NCI-H345 treated with DMSO at 0.1 percent for 48 hours (cell line): ENCODE measurements at regions not wholly inside any gene's neighbourhood (a gene's known extent, or its start where the extent isn't known, plus 50 kb on each side); places are given as distances from the start of the nearest gene placed in this dataset.
"Not testable (repeated sequence)": the region's sequence is repeated elsewhere in the genome, so short reads cannot be mapped to it uniquely, and the experiment has no call there.

ENCODE experiments used
- DNase-seq: peaks from one replicate; lab custom pipeline; 2025; ENCODE audit not compliant: unreplicated experiment; lab: John Stamatoyannopoulos, UW

- no peak for DNase-seq
Observed at GRCh38 chr4:126614356-126614855, 1018.4 kb upstream of the INTU start.

- no peak for DNase-seq
Observed at GRCh38 chr4:126616795-126617194, 1016.0 kb upstream of the INTU start.

- DNase-seq: no peak
Observed at GRCh38 chr4:126627255-126627654, 1005.5 kb upstream of the INTU start.

DNA sequence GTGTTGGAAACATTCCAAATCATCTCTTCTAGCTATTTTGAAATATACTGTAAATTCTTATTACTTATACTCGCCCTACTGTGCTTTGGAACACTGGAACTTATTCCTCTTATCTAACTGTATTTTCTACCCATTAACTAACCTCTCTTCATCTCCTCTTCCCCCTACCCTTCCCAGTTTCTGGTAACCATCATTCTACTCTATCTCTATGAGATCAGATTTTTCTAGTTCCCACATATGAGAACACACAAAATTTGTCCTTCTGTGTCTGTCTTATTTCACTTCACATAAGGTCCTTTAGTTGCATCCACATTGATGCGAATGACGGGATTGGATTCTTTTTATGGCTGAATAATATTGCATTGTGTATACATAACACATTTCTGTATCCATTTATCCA is 1003.8 kb upstream of the INTU start:
- no peak for DNase-seq

GRCh38 chr4:126630230-126630629 is 1002.5 kb upstream of the INTU start:
- DNase-seq: no peak

- no peak for DNase-seq
Observed at GRCh38 chr4:126633306-126633705, 999.5 kb upstream of the INTU start.

DNA sequence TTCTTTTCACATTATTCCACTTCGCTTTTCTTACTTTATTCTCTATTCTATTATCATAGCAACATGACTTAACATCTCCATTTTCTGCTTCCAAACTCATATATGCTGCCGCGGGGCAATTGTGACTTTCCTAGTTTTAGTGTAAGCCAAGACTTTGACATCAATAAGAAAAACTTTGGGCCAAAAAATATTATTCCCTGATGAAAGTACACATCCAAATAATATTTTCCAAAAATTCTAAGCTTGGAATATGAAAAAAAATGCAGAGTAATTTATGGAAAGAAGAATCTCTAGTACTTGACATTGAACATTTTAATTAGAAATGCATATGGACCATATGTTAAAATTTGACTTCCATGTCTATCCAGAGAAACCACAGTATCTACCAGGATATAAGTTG is 995.1 kb upstream of the INTU start:
- DNase-seq: no peak

DNA sequence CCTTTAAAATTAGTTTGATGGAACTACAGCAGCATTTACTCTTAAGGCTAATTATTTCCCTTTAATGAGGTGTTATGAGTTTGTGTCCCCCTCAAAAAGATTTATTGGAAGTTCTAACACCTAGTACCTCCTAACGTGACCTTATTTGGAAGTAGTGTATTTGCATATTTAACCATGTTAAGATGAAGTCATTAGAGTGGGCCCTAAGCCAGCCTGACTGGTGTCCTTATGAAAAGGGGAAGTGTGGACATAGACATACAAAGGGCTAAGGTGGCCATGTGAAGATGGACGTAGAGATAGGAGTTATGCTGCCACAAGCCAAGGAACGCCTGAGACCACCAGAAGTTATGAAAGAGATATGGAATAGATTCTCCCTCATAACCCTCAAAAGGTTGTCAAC is 985.4 kb upstream of the INTU start:
- DNase-seq: no peak

DNA sequence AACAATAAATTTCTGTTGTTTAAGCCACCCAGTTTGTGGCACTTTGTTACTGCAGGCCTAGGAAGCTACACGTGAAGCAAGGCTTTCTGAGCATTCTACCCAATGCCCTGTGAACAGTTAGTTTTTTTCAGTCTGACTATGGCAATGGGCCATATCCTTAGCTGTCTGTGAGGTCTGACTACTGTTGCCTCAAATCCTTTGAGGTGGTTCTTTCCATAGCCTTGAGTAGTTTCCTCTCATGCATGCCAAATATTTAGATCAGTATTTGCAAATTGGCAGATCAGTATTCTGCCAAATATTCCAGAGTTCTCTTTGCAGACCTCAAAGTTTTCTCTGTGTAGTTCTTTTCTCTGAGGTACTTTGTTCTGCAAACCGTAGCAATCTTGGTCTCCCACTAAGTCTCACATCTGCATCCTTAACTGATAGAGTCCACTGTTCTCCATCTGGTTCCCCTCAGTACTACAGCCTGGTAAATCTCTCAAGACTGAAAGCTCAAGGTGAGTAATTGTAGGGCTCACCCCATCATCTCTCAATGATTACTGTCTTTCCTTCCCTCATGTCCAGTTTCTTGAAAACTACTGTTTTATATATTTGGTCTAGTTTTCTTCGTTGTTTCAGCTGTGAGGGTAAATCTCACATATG is 984.9 kb upstream of the INTU start:
- DNase-seq: no peak

DNA sequence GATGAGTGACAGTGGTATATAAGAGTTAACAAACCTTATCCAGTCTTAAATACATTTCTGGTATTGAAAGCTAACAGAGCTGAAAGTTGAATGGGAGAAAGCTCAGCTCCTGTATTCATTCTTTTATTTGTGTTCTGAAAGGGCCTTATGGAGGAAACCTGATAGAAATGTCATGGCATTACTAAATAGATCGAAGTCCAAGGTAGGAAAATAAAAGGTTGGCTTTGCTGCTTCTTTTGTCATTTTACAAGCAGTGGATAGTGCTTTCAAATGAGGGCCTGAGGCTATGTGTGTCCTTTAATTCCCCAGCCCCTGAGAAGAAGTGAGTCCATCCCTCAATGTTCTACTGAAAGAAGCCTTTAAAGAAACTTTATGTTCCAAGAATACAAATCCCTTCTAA is 974.3 kb upstream of the INTU start:
- DNase-seq: peak; percentile 19

DNA sequence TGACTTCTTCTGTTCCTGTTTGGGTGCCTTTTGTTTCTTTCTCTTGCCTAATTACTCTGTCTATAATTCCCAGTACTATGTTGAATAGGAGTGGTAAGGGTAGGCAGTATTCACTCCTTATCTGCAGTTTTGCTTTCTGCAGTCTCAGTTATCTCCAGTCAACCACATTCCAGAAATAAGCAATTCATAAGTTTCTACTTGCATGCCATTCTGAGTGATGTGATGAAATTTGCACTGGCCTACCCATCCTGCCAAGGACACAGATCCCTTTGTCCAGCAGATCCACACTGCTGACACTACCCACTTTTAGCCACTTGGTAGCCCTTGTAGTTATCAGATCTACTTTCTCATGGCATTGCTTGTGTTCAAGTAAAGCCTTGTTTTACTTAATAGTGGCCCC is 971.6 kb upstream of the INTU start:
- DNase-seq: no peak

- no peak for DNase-seq
Observed at GRCh38 chr4:126664839-126665238, 967.9 kb upstream of the INTU start.

- DNase-seq: not testable (repeated sequence)
Observed at GRCh38 chr4:126670038-126670437, 962.7 kb upstream of the INTU start.

DNA sequence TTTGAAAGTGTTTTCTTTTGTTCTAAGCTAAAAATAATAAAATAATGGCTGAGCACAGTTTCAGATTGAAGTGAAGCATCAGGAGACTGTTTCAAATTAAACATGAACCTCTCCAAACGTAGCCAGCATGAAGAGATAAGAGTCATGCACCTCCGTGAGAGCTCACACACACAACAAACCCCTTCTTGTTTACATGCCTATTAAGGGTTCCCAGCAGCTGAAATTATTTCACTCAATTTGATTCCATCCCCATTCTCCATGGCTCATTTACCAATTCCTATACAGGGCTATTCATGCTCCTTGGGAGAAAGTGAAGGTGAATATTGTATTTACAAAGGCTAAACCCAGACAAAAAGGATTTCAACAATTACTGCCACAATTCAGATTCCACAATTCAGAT is 954.1 kb upstream of the INTU start:
- DNase-seq: peak; percentile 89

GRCh38 chr4:126679303-126679702 is 953.5 kb upstream of the INTU start:
- DNase-seq: no peak

GRCh38 chr4:126682250-126682649 is 950.5 kb upstream of the INTU start:
- no peak for DNase-seq

- DNase-seq: no peak
Observed at GRCh38 chr4:126686491-126686890, 946.3 kb upstream of the INTU start.

- DNase-seq: no peak
Observed at GRCh38 chr4:126687655-126688358, 945.0 kb upstream of the INTU start.

DNA sequence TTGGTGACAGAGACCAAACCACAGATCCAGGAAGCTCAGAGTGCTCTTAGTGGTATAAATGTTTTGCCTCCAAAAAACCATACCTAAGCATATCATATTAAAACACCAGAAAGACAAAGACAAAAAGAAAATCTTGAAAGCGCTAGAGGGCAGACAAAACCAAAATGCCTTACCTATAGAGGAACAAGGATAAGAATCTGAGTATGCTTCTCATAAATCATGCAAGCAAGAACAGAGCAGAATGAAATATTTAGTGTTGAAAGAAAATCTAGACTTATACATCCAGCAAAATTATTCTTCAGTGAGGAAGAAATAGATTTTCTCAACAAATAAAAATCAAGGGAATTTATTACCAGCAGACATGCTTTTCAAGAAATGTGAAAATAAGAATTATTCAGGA is 941.0 kb upstream of the INTU start:
- DNase-seq: no peak

DNA sequence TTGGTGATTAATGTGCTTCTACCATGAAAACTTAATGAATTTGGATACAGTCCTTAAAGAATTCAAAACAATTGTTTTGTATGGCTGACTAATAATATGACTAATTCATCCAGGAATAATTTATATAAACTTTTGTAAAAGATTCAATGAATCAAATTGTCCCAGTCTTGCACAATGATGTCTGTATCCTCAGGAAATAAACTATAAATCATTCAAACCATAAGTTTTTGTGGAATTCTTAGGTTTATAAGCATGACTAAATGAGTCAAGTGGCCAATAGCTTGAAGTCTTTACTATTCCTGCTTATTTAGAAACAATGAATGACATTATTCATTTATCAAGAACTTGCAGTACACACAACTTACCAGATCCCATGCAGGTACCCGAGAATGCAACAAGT is 935.0 kb upstream of the INTU start:
- no peak for DNase-seq

DNA sequence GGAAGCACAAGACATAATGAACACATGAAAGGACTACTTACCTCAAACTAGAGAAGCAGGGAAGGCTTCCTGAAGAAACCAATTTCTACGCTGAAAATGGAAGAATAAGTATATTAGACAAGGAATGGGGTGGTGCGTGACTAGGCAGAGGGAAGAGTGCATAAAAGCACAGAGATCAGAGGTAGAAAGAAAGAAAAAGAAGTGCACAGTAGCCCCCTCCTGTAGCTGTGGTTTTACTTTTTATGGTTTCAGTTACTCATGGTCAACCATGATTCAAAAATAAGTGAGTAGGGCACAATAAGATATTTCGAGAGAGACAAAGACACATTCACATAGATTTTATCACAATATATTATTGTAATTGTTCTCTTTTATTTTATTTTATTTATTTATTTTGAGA is 934.5 kb upstream of the INTU start:
- DNase-seq: no peak

DNA sequence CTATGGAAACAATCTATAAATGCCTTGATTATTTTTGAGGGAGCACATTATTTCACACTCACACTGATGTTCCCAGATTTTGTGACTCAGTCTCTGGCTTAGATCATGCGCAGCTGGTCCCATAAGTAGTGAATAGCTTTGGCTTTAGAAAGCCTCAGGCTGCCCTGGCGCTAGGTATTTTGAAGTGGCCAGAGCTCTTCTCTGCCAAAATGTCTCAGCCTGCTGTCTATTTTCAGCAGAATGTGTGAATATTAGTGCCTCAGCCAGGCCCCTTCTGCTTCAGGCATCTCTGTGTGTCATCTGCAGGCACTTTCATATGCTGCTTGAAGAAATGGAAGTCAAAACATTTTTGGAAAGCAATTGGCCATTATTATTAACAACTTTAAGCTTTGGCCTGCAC is 931.0 kb upstream of the INTU start:
- no peak for DNase-seq

DNA sequence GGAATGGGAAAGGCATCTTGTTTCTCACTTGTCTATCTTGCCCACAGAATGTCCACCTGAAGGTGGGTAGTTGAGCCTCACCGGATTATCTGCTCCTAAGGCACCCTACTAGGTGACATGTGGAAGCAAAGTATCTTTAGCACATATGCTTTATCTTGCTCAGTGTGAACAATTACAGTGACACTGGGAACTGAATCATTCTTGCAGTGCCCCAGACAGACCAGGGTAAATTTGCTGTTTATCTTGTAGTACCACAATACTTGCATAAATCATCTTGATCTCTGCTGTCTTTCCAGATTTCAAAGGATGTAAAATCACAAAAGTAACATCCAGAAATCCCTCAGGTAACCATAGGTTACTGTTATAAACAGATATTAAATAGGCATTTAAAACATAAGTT is 930.0 kb upstream of the INTU start:
- no peak for DNase-seq
